GM12874 (cell line): ENCODE measurements at regions not wholly inside any gene's neighbourhood (a gene's known extent, or its start where the extent isn't known, plus 50 kb on each side); places are given as distances from the start of the nearest gene placed in this dataset.

ENCODE experiments used
- CTCF ChIP-seq: IDR thresholded peaks from 2 replicates; pipeline ENCODE4 v1.5.1; 2011; ENCODE audit warnings: low read depth, mild to moderate bottlenecking, control low read depth, low read length, moderate library complexity; ENCODE audit not compliant: insufficient read depth

GRCh38 chr3:140761076-140761639 lies 83.3 kb downstream of the TRIM42 start:
- TF ChIP-seq CTCF = no peak

GRCh38 chr3:140762746-140763145 lies 84.9 kb downstream of the TRIM42 start:
- TF ChIP-seq CTCF = no peak

DNA sequence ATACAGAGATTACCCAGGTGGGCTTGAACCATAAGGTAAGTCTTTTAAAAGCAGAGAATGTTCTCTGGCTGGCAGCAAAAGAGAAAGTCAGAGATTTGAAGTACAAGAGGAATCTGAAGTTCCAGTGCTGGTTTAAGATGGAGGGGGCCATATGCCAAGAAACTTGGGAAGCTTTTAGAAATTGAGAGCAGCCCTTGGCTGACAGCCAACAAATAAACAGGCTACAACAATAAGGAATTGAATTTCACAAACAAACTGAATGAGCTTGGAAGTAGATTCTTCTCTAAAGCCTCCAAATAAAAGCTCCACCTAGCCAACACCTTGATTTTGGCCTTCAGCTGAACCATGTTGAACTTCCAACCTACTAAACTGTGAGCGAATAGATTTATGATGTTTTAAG lies 85.7 kb downstream of the TRIM42 start:
- TF ChIP-seq CTCF = no peak

DNA sequence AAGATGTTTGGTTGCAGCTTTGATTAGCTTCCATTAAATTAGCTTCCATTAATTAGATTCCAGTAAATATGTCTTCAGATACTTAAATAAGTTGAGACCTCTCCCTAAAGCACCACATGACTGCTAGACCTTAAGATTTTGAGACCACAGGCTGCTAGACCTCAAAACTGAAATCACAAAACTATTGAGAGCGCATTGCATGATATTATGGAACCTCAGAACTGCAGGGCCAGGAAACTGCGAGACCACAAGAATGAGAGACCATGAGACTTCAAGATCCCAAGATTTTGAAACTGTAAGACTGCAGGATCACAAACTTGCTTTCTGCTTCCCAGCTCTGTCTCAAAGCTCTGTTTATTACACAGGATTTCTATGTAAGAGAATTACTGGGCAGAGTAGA lies 87.4 kb downstream of the TRIM42 start:
- TF ChIP-seq CTCF = no peak

- TF ChIP-seq CTCF = no peak
Measured at GRCh38 chr3:140766465-140766864, 88.6 kb downstream of the TRIM42 start.

DNA sequence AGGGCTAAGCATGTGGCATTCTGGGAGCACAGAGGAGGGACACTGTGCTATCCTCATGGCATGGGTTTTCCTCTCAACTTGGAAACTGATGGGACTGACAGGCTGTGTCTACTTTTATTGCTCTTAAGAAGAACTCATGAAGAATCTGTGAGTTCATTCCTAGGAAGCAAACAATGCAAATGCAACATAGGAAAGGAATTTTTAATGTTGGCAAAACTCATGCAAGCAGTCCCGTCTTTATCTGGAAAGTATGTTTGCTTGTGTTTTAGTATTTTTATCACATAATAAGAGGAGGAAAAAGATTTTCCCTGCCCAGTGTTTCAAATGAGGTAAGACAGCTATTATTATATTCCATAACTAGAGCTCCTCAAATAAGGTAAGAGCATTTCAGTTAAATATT lies 89.7 kb downstream of the TRIM42 start:
- no peak for TF ChIP-seq CTCF

- no peak for TF ChIP-seq CTCF
Measured at GRCh38 chr3:140768941-140769340, 91.1 kb downstream of the TRIM42 start.
